ENCODE measurements at regions not wholly inside any gene's neighbourhood (a gene's known extent, or its start where the extent isn't known, plus 50 kb on each side); places are given as distances from the start of the nearest gene placed in this dataset.

- no TSS peak for BruUV-seq (replicated peaks)
- DNase-seq, result no peak
- TF ChIP-seq, protein P1, sequence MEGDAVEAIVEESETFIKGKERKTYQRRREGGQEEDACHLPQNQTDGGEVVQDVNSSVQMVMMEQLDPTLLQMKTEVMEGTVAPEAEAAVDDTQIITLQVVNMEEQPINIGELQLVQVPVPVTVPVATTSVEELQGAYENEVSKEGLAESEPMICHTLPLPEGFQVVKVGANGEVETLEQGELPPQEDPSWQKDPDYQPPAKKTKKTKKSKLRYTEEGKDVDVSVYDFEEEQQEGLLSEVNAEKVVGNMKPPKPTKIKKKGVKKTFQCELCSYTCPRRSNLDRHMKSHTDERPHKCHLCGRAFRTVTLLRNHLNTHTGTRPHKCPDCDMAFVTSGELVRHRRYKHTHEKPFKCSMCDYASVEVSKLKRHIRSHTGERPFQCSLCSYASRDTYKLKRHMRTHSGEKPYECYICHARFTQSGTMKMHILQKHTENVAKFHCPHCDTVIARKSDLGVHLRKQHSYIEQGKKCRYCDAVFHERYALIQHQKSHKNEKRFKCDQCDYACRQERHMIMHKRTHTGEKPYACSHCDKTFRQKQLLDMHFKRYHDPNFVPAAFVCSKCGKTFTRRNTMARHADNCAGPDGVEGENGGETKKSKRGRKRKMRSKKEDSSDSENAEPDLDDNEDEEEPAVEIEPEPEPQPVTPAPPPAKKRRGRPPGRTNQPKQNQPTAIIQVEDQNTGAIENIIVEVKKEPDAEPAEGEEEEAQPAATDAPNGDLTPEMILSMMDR (IDR thresholded peaks at IDR 0.05; ENCODE audit: unreplicated experiment), result no peak
- H3K4me1 Mint-ChIP-seq (ENCODE audit: low read depth, unreplicated experiment), result peaks cover 16% of the 10 kb centered on the region
- CTCF ChIA-PET, result no interaction called here
- H3K4me3 Mint-ChIP-seq (ENCODE audit: low read depth, unreplicated experiment), result no peak overlapping the region
- H3K9me3 Mint-ChIP-seq (ENCODE audit: low read depth, unreplicated experiment), result no peaks in the 10 kb centered on the region
- intact Hi-C loops (cut with micrococcal nuclease; ENCODE audit: unreplicated experiment), result no loop called here
- H3K27me3 Mint-ChIP-seq (ENCODE audit: unreplicated experiment), result no peaks in the 10 kb centered on the region
- no peaks in the 10 kb centered on the region for H3K36me3 Mint-ChIP-seq (ENCODE audit: insufficient read depth, unreplicated experiment)
- no peak overlapping the region for H3K27ac Mint-ChIP-seq (ENCODE audit: unreplicated experiment)
Measured at GRCh38 chr16:9362050-9362449, 270.6 kb downstream of the HAPSTR1 start.

GRCh38 chr16:9362604-9363003 is 271.2 kb downstream of the HAPSTR1 start:
- no peaks in the 10 kb centered on the region for H3K36me3 Mint-ChIP-seq (ENCODE audit: insufficient read depth, unreplicated experiment)
- intact Hi-C loops (cut with micrococcal nuclease; ENCODE audit: unreplicated experiment), result no loop called here
- no peaks in the 10 kb centered on the region for H3K27me3 Mint-ChIP-seq (ENCODE audit: unreplicated experiment)
- BruUV-seq (replicated peaks), result no TSS peak
- peaks cover 16% of the 10 kb centered on the region for H3K4me1 Mint-ChIP-seq (ENCODE audit: low read depth, unreplicated experiment)
- H3K4me3 Mint-ChIP-seq (ENCODE audit: low read depth, unreplicated experiment), result no peak overlapping the region
- no peaks in the 10 kb centered on the region for H3K9me3 Mint-ChIP-seq (ENCODE audit: low read depth, unreplicated experiment)
- no peak overlapping the region for H3K27ac Mint-ChIP-seq (ENCODE audit: unreplicated experiment)
- TF ChIP-seq, protein P1 (IDR thresholded peaks at IDR 0.05; ENCODE audit: unreplicated experiment), result no peak
- DNase-seq, result no peak
- CTCF ChIA-PET, result interaction anchor here (0.6 kb wide), 1 partner anchor 114 kb away, joined by 3 read pairs; no protein-coding TSS in a partner anchor

DNA sequence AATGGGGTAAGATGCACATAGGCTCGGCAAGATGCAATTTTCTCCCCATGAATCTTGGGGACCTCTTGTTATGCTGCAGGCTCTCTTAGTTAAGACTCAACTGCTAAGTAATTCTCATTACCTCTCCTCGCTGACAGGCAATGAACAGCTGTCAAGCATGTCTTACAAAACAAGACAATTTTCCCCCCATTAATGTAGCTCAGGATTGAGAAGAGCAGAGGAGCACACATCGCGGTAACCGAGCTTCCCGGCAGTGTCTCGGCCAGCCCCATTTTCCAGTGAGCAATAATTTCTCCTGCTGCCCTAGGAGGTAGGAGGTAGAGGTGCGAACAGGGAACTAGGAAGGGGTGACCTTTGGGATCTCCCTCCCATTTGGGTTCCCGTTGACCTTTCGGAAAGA is 272.1 kb downstream of the HAPSTR1 start:
- Mint-ChIP-seq H3K4me3 (ENCODE audit: low read depth, unreplicated experiment) (no peak overlapping the region), H3K27me3 (ENCODE audit: unreplicated experiment) (no peaks in the 10 kb centered on the region), H3K27ac (ENCODE audit: unreplicated experiment) (no peak overlapping the region), H3K4me1 (ENCODE audit: low read depth, unreplicated experiment) (peaks cover 16% of the 10 kb centered on the region), H3K36me3 (ENCODE audit: insufficient read depth, unreplicated experiment) (no peaks in the 10 kb centered on the region), H3K9me3 (ENCODE audit: low read depth, unreplicated experiment) (no peaks in the 10 kb centered on the region)
- TF ChIP-seq, protein P1 (IDR thresholded peaks at IDR 0.05; ENCODE audit: unreplicated experiment), result no peak
- no TSS peak for BruUV-seq (replicated peaks)
- no peak for DNase-seq
- intact Hi-C loops (cut with micrococcal nuclease; ENCODE audit: unreplicated experiment), result no loop called here
- CTCF ChIA-PET, result no interaction called here

DNA sequence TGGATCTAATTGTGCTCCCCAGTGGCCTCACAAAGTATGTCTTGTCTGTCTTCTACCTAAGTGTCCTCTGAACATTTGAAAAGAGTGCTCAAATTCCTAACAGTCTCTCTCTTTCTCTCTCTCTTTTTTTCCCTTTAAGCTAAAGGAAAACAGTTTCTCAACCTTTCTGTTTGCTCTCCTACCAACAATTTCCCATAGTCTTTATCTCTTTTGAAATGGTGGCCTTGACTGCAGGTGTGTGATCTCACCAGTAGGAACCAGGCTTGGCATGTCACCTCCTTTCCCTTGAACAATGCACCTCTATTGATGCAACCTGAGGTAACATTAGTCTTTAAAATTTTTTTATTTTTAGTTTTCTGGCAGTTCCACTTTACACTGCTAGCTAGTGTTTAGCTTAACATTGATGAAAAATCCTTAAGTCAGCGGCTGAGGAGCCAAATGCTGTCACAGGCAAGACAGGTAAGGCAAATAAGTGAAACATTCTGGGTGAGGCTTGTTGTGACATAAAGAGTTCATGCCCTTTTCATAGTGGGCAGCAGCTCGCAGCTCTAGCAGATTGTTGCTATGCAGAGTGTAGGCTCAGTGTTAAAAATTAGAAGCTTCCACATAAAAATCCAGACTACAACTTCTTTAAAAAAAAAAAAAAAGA is 273.4 kb downstream of the HAPSTR1 start:
- TF ChIP-seq, protein P1 (IDR thresholded peaks at IDR 0.05; ENCODE audit: unreplicated experiment), result no peak
- Mint-ChIP-seq H3K9me3 (ENCODE audit: low read depth, unreplicated experiment) (no peaks in the 10 kb centered on the region), H3K4me3 (ENCODE audit: low read depth, unreplicated experiment) (no peak overlapping the region), H3K4me1 (ENCODE audit: low read depth, unreplicated experiment) (peaks cover 16% of the 10 kb centered on the region), H3K27ac (ENCODE audit: unreplicated experiment) (no peak overlapping the region), H3K27me3 (ENCODE audit: unreplicated experiment) (no peaks in the 10 kb centered on the region), H3K36me3 (ENCODE audit: insufficient read depth, unreplicated experiment) (no peaks in the 10 kb centered on the region)
- CTCF ChIA-PET, result interaction anchor here (0.6 to 1.3 kb wide), 5 partner anchors 12 to 95 kb away, joined by 3 to 4 read pairs (median 3); no protein-coding TSS in a partner anchor
- BruUV-seq (replicated peaks), result no TSS peak
- intact Hi-C loops (cut with micrococcal nuclease; ENCODE audit: unreplicated experiment), result no loop called here
- DNase-seq, result no peak

All from Calu3 (cell line).